ENCODE measurements at regions not wholly inside any gene's neighbourhood (a gene's known extent, or its start where the extent isn't known, plus 50 kb on each side); places are given as distances from the start of the nearest gene placed in this dataset.

DNA sequence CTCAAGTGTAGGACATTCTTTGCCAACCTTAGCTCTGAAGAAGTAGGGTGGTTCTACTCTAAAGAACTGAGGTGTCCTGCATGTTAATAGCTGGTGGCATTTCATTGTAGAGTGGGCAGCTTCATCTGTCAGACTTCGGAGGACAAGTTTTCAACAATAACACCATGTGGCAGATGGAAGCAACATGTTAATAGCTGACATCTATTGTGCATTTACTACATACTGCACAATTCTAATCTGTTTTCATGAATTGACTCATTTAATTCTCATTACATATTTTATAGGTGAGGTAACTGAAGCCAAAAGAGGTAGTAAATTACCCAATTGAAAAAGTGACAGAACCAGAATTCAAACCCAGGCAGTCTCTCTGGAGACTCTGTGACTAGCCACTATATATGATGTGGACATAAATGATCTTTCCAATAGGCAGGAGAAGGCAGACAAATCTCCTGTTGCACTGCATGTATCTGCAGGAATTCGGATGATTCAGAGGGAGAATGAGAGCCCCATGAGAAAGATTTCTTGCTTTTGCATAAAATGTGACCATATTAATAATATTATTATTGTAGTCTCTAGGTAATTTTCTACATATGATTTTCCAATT, 137.2 kb upstream of the E2F7 start:
- H2AFZ ChIP-seq (replicated peaks; ENCODE audit: low read length, poor library complexity) = no peak overlapping the region
- in situ Hi-C loops (cut with MboI; ENCODE audit: low sequenced_read_pairs) = no loop called here

More for the DNA sequence above, 137.2 kb upstream of the E2F7 start:
- ChIA-PET POLR2A (ENCODE audit: unreplicated experiment) (no interaction called here), CTCF (no interaction called here)
- Histone ChIP-seq H4K20me1 (ENCODE audit: insufficient read depth, low read length) (no peaks in the 10 kb centered on the region), H3K9me3 (ENCODE audit: control insufficient read depth, insufficient read depth, low read length) (no peaks in the 10 kb centered on the region; the same call in 1 of the 2 replicates), H3K4me3 (ENCODE audit: insufficient read depth, low read depth, low read length) (no peak overlapping the region), H4K91ac (ENCODE audit: insufficient read depth, low read depth, low read length) (no peak overlapping the region), H3K79me1 (ENCODE audit: low read depth in 1 of 2, low read length in 2 of 2) (no peaks in the 10 kb centered on the region), H3K9ac (ENCODE audit: low read depth, low read length) (no peak overlapping the region), H2AK5ac (ENCODE audit: low read depth, low read length) (no peak overlapping the region), H2BK15ac (ENCODE audit: low read depth, low read length) (no peak overlapping the region), H2BK120ac (ENCODE audit: low read depth, low read length) (no peak overlapping the region), H3K4ac (ENCODE audit: low read depth, low read length) (no peak overlapping the region), H3K27ac (ENCODE audit: insufficient read depth, low read length) (no peak overlapping the region), H2BK5ac (ENCODE audit: low read depth, low read length, poor library complexity, severe bottlenecking) (no peak overlapping the region), H3K56ac (ENCODE audit: extremely low read depth, insufficient read depth, low read length) (no peak overlapping the region), H4K5ac (ENCODE audit: low read depth, low read length) (no peak overlapping the region), H4K8ac (ENCODE audit: low read depth in 2 of 2, low read length in 2 of 2) (no peak overlapping the region), H3K4me2 (ENCODE audit: low read depth, low read length) (no peak overlapping the region), H3K27me3 (ENCODE audit: control insufficient read depth, insufficient read depth, low read length) (no peaks in the 10 kb centered on the region), H3K14ac (replicated peaks; ENCODE audit: low read depth, low read length) (no peak overlapping the region), H3K36me3 (ENCODE audit: control insufficient read depth, insufficient read depth, low read length) (no peaks in the 10 kb centered on the region), H3K18ac (ENCODE audit: low read depth, low read length) (no peak overlapping the region), H2BK20ac (ENCODE audit: low read depth, low read length) (no peak overlapping the region), H3K23ac (ENCODE audit: low read depth, low read length) (no peak overlapping the region), H3K4me1 (ENCODE audit: control insufficient read depth, insufficient read depth, low read length) (no peaks in the 10 kb centered on the region), H3K9me1 (ENCODE audit: insufficient read depth, low read length) (no peaks in the 10 kb centered on the region), H2AK9ac (replicated peaks; ENCODE audit: low read depth, low read length, poor library complexity) (no peak overlapping the region)
- ATAC-seq (ENCODE audit: low read depth) (no peak), DNase-seq (no peak)
- intact Hi-C loops (cut with micrococcal nuclease) = no loop called here
- dilution Hi-C loops (cut with HindIII; ENCODE audit: low sequenced_read_pairs, unreplicated experiment) = no loop called here
- TF ChIP-seq RAD21 (IDR thresholded peaks at IDR 0.05; ENCODE audit: low read length) (no peak), NFE2L2 (IDR thresholded peaks at IDR 0.05; ENCODE audit: low read depth, low read length) (no peak)
- no TSS peak for BruUV-seq (replicated peaks)
- WGBS, 2 experiments (ENCODE audit: extremely low coverage in 2 of 2, insufficient read length in 1 of 2) = no CpG with 5 or more reads among the region's 2 CpGs

All from IMR-90 (cell line).